HG02938 (cell line): ENCODE measurements at regions not wholly inside any gene's neighbourhood (a gene's known extent, or its start where the extent isn't known, plus 50 kb on each side); places are given as distances from the start of the nearest gene placed in this dataset.

Experiments
- ATAC-seq: cut with Tn5 transposase; IDR thresholded peaks from one replicate; pipeline ENCODE4 v1.9.1; 2021; ENCODE audit warnings: mild to moderate bottlenecking, moderate library complexity; ENCODE audit not compliant: unreplicated experiment

DNA sequence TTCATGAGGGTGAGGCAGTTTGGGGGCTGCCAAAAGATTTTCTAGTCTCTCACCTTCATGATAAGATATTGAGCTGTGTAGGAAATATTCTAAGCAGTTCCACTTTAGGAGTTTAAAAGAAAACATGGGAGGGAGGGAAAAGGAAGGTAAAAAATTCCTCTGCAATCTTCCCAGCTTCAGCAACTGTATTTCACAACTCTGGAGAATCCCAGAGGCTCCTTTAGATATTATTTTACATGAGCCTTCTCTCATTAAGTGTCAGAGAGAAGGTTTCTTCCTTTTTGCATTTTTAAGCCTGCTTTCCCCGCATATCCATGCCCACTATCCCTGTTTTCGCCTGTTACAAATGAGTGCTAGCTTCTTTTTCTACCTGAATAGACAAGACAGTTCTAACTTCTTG lies 289.4 kb downstream of the CHRM3 start:
- no peak for ATAC-seq

DNA sequence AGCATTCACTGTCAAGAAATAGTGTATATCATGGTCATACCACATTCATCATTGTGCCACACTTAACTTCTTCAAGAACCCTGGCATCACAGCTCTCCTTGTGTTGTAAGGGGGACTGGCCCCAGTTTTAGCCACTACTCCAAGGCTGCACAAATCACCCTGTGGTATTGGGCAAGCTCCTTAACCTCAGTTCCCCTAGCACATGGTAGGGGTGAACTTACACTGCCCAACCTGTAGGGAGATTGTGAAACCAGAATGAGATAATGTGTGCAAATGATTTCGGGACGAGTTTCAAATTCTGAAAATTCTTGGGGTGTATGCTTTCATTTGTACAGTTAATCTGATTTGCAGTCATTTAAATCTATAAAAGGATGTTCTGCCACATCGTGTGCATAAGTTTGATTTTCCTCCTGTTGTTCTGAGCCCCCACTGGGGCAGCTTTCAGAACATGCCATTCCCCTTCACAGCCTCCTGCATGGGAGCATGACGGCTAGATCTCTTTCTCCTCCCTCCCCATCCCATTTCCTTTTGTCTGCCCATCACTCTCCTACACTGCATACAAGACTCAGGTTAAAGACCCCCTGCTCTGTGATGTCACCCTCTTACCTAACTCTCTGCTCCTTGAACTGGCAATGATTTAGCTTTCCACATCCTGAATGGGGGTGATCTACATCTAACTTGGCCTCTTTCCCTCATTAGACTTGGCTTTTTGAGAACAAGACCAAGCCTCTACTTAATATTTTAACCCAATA lies 290.3 kb downstream of the CHRM3 start:
- no peak for ATAC-seq

GRCh38 chr1:239677362-239677761 lies 291.0 kb downstream of the CHRM3 start:
- ATAC-seq = no peak

DNA sequence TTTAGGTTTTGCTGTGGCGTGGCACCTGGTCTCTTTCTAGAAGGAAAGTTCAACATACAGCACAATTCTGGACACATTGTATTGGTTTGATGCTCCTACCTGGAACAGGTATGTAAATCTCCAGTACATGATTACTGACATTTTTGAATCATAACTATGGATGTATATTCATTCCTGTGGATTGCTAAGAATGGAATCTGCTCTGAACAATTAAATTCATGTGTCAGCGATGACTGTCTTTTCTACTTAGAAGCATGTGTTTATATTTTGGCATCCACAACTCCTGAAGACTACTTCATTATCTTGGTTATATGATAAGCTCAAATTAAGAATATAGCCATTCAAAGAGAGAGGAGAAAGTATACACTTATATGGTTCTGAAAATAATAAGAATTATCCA lies 291.8 kb downstream of the CHRM3 start:
- ATAC-seq = no peak

DNA sequence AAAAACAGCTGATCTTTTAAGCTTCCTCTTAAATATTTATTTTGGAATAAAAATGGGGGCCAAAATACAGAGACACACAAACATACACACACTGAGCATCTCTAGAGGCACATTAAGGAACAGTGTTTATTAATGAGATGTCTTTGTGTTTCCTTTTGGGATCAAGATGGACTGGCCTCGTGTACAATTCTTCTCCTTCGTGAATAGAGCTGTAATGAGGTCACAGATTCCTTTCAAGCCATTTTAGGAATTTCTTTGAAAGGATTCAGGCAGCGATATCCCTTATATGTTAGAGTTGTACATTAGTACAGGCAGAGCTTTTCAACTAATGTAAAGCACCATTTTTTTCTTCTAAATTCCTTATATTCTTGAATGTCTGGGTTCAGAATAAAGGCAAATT lies 295.7 kb downstream of the CHRM3 start:
- ATAC-seq = no peak

GRCh38 chr1:239682960-239683359 lies 296.6 kb downstream of the CHRM3 start:
- no peak for ATAC-seq

DNA sequence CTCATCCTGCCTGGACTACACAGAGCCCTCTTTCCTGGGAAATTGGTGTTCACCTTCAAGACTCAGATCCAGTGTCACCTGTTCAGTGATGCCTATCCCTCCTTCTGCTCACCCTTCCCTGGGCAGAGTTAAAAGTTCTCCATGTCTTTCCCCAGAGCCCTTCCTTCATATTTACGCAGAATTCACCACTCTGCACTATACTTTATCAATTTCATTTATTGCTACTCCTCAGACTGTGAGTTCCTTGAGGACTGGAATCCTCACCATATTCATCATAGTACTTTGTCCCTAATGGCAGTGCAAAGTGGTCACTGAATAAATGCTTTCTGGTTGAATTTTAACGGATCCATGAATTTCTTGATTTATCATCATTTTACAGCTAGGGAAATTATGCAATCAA lies 300.0 kb downstream of the CHRM3 start:
- ATAC-seq = no peak

DNA sequence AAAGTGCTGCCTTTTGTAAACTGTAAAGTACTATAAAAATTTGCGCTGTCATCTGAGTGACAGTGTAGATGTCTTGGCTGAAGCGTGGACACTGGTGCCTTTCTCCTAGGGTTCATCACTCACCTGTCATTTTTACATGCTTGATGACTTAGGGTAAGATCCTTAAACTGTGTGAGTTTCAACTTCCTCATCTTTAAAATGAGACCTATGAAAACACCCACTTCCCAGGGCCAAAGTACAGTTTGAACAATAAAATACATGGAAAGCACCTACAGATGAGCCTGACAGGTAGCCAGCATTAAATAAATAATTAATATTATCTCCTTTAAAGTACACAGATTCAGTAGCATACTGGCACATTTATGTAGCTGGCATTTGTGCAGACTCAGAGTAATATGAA lies 309.9 kb downstream of the CHRM3 start:
- ATAC-seq = no peak

GRCh38 chr1:239700667-239701066 lies 314.3 kb downstream of the CHRM3 start:
- ATAC-seq = no peak

DNA sequence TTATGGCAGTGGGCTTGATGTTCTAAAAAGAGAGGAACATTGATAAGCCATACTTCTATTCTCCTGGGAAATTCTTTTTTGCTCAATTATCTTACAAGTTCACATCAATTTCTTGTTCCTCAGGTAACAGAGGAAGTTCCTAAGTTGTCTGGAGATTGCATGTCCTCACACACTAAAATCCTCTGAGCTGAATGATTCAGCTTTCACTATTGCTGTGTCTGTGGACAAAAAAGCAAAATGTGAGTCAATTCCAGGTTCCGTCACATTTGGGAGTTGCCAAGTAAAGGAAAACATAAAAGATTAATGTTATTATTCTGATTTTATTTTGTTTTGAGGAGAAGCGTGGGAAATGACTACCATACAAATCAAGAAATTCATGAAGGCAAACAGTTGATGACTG lies 316.7 kb downstream of the CHRM3 start:
- ATAC-seq = no peak

- no peak for ATAC-seq
These were observed 320.0 kb downstream of the CHRM3 start for GRCh38 chr1:239706245-239706892.

DNA sequence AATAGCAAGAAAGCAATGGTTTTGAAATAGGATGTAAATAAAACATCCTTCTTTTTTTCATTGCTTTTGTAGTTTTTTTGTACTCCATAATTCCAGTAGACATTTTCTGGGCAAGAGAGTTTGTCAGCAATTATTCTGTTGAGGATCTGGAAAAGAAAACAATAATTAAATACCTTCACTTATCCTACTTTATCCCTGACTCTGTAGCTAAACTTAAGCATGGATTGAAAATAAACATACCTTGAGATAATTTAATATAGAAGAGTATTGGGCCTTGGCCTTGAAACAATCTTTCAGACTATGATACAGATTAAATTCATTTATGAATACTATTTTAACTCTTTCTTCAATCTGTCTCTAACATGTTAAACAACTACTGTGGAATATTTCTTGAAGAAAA lies 321.2 kb downstream of the CHRM3 start:
- no peak for ATAC-seq

- ATAC-seq = no peak
These were observed 322.3 kb downstream of the CHRM3 start for GRCh38 chr1:239708622-239709021.

GRCh38 chr1:239711768-239712167 lies 325.4 kb downstream of the CHRM3 start:
- no peak for ATAC-seq

DNA sequence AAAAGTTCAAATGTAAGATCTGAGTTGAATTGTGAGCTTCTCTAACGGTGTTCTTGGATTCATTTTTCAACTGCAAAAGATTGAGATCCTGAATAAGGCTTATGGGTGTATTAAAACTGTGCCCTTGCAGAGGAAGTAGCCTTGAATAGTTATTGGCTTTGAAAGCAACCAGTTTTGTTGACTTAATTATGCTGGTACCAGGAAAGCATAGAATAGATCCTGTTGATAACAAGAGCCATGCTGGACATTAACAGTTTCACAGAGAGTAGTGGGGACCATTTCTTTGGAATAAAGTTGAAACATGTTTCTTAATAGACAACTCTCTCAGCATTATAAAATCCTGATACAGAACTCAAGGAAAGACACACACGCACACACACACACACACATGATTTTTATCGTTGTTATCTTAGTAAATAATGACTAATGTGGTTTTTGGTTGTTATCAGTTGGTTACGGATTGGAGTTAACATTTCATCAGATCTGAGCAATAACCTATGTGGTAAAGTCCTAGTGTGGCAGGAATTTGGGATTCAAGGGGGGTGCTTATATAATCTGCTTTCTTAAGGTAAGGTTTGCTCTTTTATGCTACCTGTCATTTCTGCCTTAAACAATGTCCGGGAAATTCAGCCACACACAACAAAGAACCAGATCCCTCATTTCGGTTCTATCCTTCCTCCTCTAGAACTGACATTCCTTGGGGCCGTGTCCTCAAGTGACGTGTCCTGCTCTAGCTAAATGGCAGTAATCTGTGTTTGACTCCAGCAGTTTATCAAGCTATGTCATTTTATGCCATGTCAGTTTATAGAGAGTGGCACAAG lies 330.9 kb downstream of the CHRM3 start:
- ATAC-seq = no peak

DNA sequence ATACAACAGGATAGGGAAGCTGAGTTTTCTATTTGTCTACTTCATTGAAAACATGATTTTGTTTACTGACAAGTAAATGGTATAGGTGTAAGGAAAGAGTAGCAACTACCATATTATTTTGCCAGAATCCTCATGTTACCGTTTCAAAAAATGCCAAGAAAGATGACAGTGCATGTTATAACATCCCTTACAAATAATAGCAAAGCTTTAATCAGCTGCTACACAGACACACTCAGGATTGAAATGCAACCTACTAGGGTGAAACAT lies 331.5 kb downstream of the CHRM3 start:
- ATAC-seq = no peak

GRCh38 chr1:239718571-239718970 lies 332.2 kb downstream of the CHRM3 start:
- no peak for ATAC-seq

GRCh38 chr1:239718997-239719628 lies 332.7 kb downstream of the CHRM3 start:
- ATAC-seq = no peak

DNA sequence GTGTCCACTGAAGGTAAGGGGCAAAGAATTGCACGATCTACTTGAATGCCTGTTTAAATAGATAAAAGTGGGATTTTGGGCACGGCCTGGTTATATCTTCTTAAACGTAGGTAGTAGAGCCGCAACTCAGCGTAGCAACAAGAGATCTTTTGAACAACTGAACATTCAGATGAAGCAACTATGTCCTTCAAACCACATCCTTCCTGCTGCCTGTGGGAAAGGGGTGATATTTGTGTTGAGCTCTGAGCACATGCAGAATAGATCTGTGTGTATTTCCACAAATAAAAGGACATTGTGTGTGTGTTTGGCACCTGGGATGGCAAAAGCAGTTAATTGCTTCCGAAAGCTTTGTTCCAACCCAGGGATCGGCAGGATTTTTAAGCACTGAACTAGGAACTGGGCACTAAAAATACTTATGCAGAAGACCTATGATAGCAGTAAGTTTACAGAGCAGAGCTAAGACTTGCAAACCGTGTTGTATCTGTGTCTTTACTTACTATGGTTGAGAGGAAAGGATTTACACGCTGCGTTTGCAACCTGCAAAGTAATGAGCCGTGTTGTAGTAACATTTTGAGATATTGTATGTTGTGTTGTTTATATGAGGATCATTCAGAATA lies 333.4 kb downstream of the CHRM3 start:
- no peak for ATAC-seq

GRCh38 chr1:239722035-239722434 lies 335.7 kb downstream of the CHRM3 start:
- no peak for ATAC-seq

DNA sequence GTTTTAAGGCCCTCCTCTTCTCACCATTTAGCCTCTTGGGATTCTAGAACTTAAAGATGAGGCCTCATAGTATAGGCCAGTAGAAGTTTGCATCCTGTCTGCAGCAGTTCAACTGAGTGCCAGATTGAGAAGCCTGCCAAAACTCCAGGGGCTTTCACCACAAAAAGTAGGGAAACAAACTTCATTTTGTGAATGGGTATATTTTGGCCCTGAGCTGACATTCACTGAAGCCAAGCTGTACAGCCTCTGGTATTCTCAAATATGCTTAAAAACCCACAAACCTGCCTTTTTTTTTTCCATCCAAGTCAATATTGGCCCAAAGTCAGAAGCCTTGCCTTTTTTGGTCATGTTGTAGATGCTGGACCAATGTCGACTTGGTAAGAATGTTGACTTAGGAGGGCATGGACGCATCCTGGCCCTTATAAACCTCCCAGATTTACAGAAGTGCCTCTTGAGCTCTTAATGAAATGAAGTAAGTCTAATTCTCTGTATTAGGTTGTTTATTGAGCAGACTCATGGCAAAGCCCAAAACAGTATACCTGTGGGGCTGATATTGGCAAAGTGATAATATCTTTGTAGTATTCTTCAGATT lies 337.5 kb downstream of the CHRM3 start:
- ATAC-seq = no peak
